SHP77 (cell line): ENCODE measurements at regions not wholly inside any gene's neighbourhood (a gene's known extent, or its start where the extent isn't known, plus 50 kb on each side); places are given as distances from the start of the nearest gene placed in this dataset.
"Not testable (repeated sequence)": the region's sequence is repeated elsewhere in the genome, so short reads cannot be mapped to it uniquely, and the experiment has no call there.

ENCODE experiments used
- DNase-seq, 2 experiments: peaks; one replicate each; lab custom pipeline; 2025; lab: John Stamatoyannopoulos, UW

GRCh38 chr4:102397056-102397455 lies 51.8 kb upstream of the SLC39A8 start:
- not testable (repeated sequence) for DNase-seq

GRCh38 chr4:102399021-102399420 lies 53.7 kb upstream of the SLC39A8 start:
- no peak for DNase-seq

- no peak for DNase-seq
Measured at GRCh38 chr4:102400898-102401297, 55.6 kb upstream of the SLC39A8 start.

- no peak for DNase-seq
Measured at GRCh38 chr4:102402223-102402622, 56.9 kb upstream of the SLC39A8 start.

GRCh38 chr4:102403116-102403515 lies 57.8 kb upstream of the SLC39A8 start:
- no peak for DNase-seq

- DNase-seq, result no peak
Measured at GRCh38 chr4:102404431-102404969, 59.2 kb upstream of the SLC39A8 start.

- no peak for DNase-seq
Measured at GRCh38 chr4:102405821-102406401, 60.6 kb upstream of the SLC39A8 start.

GRCh38 chr4:102410884-102411283 lies 65.6 kb upstream of the SLC39A8 start:
- not testable (repeated sequence) for DNase-seq

GRCh38 chr4:102411408-102411807 lies 66.1 kb upstream of the SLC39A8 start:
- DNase-seq, result no peak

GRCh38 chr4:102416765-102417164 lies 71.5 kb upstream of the SLC39A8 start:
- DNase-seq, result no peak

- DNase-seq, result no peak
Measured at GRCh38 chr4:102420563-102421398, 75.5 kb upstream of the SLC39A8 start.

GRCh38 chr4:102422843-102423242 lies 77.6 kb upstream of the SLC39A8 start:
- DNase-seq, result no peak

- no peak for DNase-seq
Measured at GRCh38 chr4:102423375-102423774, 77.8 kb upstream of the NFKB1 start.

- DNase-seq, result no peak
Measured at GRCh38 chr4:102427371-102427998, 73.7 kb upstream of the NFKB1 start.

- DNase-seq, result no peak
Measured at GRCh38 chr4:102428122-102428521, 73.0 kb upstream of the NFKB1 start.

- no peak for DNase-seq
Measured at GRCh38 chr4:102429553-102429952, 71.6 kb upstream of the NFKB1 start.

GRCh38 chr4:102430461-102430910 lies 70.7 kb upstream of the NFKB1 start:
- DNase-seq, result no peak

- no peak for DNase-seq
Measured at GRCh38 chr4:102431608-102431961, 69.6 kb upstream of the NFKB1 start.

GRCh38 chr4:102437111-102437510 lies 64.0 kb upstream of the NFKB1 start:
- DNase-seq, result no peak

- no peak for DNase-seq
Measured at GRCh38 chr4:102438396-102439235, 62.5 kb upstream of the NFKB1 start.

GRCh38 chr4:102439236-102439614 lies 61.9 kb upstream of the NFKB1 start:
- no peak for DNase-seq

GRCh38 chr4:102439812-102440211 lies 61.3 kb upstream of the NFKB1 start:
- no peak for DNase-seq
